Stimulated activated CD8-positive, alpha-beta memory T cell treated with anti-CD3 and anti-CD28 coated beads, Interleukin-4, amount 100 ng/mL, for 48 hours (primary cell): ENCODE measurements at regions not wholly inside any gene's neighbourhood (a gene's known extent, or its start where the extent isn't known, plus 50 kb on each side); places are given as distances from the start of the nearest gene placed in this dataset.

ENCODE experiments used
- DNase-seq: peaks from one replicate; pipeline ENCODE4 v3.0.0-alpha.2; 2020

GRCh38 chr20:22863826-22864225 lies 171.3 kb upstream of the SSTR4 start:
- DNase-seq, result no peak

- DNase-seq, result no peak
These were observed 168.2 kb upstream of the SSTR4 start for GRCh38 chr20:22866812-22867341.

GRCh38 chr20:22878166-22878565 lies 156.9 kb upstream of the SSTR4 start:
- DNase-seq, result no peak

GRCh38 chr20:22880277-22880676 lies 154.8 kb upstream of the SSTR4 start:
- no peak for DNase-seq

- DNase-seq, result no peak
These were observed 147.3 kb upstream of the SSTR4 start for GRCh38 chr20:22887796-22888195.

- DNase-seq, result no peak
These were observed 144.4 kb upstream of the SSTR4 start for GRCh38 chr20:22890594-22891300.

GRCh38 chr20:22901164-22901563 lies 133.9 kb upstream of the SSTR4 start:
- no peak for DNase-seq

- no peak for DNase-seq
These were observed 133.2 kb upstream of the SSTR4 start for GRCh38 chr20:22901921-22902320.

- no peak for DNase-seq
These were observed 130.7 kb upstream of the SSTR4 start for GRCh38 chr20:22904386-22904785.

GRCh38 chr20:22904905-22905304 lies 130.2 kb upstream of the SSTR4 start:
- DNase-seq, result no peak

GRCh38 chr20:22905658-22906057 lies 129.5 kb upstream of the SSTR4 start:
- DNase-seq, result no peak

- DNase-seq, result no peak
These were observed 126.7 kb upstream of the SSTR4 start for GRCh38 chr20:22908437-22908836.

GRCh38 chr20:22908944-22909343 lies 126.2 kb upstream of the SSTR4 start:
- no peak for DNase-seq

- no peak for DNase-seq
These were observed 125.7 kb upstream of the SSTR4 start for GRCh38 chr20:22909436-22909835.

- no peak for DNase-seq
These were observed 124.7 kb upstream of the SSTR4 start for GRCh38 chr20:22910287-22910852.

- no peak for DNase-seq
These were observed 120.8 kb upstream of the SSTR4 start for GRCh38 chr20:22914291-22914690.

GRCh38 chr20:22915512-22915911 lies 119.6 kb upstream of the SSTR4 start:
- no peak for DNase-seq

GRCh38 chr20:22916021-22916842 lies 118.9 kb upstream of the SSTR4 start:
- DNase-seq, result no peak

GRCh38 chr20:22918286-22918983 lies 116.7 kb upstream of the SSTR4 start:
- DNase-seq, result no peak

GRCh38 chr20:22920898-22921297 lies 114.2 kb upstream of the SSTR4 start:
- DNase-seq, result no peak

GRCh38 chr20:22921595-22922421 lies 113.3 kb upstream of the SSTR4 start:
- no peak for DNase-seq

GRCh38 chr20:22922987-22923386 lies 112.1 kb upstream of the SSTR4 start:
- no peak for DNase-seq
